PFSK-1 (cell line): ENCODE measurements at regions not wholly inside any gene's neighbourhood (a gene's known extent, or its start where the extent isn't known, plus 50 kb on each side); places are given as distances from the start of the nearest gene placed in this dataset.

Experiments used
- FOXP2 ChIP-seq: optimal IDR thresholded peaks from 2 replicates; pipeline ENCODE3; 2011; ENCODE audit warnings: borderline replicate concordance, control low read depth, inconsistent platforms; ENCODE audit not compliant: insufficient read depth; ENCODE audit errors: extremely low read length, extremely low read depth
- POLR2AphosphoS5 ChIP-seq: IDR thresholded peaks from 2 replicates; pipeline ENCODE4 v1.6.1; 2012; ENCODE audit warnings: low read depth, mild to moderate bottlenecking, control low read depth, low read length, moderate library complexity
- SIN3A ChIP-seq: IDR thresholded peaks from 2 replicates; pipeline ENCODE4 v1.6.1; 2012; ENCODE audit warnings: mild to moderate bottlenecking, low read length, moderate library complexity, borderline replicate concordance; ENCODE audit not compliant: insufficient read depth
- TAF1 ChIP-seq: IDR thresholded peaks from 2 replicates; pipeline ENCODE4 v1.6.1; 2012; ENCODE audit warnings: low read length, control low read depth, borderline replicate concordance; ENCODE audit not compliant: insufficient read depth
- TF ChIP-seq, protein P1 (sequence below), 2 experiments: IDR thresholded peaks; 2 replicates each; pipeline versions ENCODE4 v1.6.1 to v1.8.0; 2011 to 2012; ENCODE audit warnings: low read depth in 2 of 2, low read length in 2 of 2, control low read depth in 1 of 2, inconsistent platforms in 1 of 2, mild to moderate bottlenecking in 1 of 2, moderate library complexity in 1 of 2; ENCODE audit not compliant: insufficient read depth in 1 of 2

DNA sequence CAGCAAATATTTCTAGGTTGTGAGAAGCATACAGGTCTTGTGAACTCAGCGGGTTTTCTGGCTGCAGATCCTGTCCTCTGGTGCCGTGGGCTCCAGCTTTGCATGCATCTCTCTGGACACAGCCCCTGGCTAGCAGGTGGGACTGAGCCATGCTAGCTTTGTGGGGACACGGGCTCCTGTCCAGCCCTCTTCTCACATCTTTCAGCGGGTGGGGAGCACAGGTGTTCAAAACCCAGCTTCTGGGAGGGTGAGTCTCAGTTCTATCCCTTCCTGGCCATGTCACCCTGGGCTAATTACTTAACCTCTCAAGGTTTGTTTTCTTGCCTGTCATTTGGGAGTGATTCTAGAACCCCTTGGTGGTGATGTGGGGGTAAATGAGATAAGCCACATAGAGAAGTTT, 162.3 kb downstream of the ICE1 start:
- TF ChIP-seq, protein P1, sequence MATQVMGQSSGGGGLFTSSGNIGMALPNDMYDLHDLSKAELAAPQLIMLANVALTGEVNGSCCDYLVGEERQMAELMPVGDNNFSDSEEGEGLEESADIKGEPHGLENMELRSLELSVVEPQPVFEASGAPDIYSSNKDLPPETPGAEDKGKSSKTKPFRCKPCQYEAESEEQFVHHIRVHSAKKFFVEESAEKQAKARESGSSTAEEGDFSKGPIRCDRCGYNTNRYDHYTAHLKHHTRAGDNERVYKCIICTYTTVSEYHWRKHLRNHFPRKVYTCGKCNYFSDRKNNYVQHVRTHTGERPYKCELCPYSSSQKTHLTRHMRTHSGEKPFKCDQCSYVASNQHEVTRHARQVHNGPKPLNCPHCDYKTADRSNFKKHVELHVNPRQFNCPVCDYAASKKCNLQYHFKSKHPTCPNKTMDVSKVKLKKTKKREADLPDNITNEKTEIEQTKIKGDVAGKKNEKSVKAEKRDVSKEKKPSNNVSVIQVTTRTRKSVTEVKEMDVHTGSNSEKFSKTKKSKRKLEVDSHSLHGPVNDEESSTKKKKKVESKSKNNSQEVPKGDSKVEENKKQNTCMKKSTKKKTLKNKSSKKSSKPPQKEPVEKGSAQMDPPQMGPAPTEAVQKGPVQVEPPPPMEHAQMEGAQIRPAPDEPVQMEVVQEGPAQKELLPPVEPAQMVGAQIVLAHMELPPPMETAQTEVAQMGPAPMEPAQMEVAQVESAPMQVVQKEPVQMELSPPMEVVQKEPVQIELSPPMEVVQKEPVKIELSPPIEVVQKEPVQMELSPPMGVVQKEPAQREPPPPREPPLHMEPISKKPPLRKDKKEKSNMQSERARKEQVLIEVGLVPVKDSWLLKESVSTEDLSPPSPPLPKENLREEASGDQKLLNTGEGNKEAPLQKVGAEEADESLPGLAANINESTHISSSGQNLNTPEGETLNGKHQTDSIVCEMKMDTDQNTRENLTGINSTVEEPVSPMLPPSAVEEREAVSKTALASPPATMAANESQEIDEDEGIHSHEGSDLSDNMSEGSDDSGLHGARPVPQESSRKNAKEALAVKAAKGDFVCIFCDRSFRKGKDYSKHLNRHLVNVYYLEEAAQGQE (IDR thresholded peaks at IDR 0.05; ENCODE audit: insufficient read depth in 1 of 2, low read depth in 2 of 2, low read length in 2 of 2) = no peak
- no peak for TF ChIP-seq SIN3A
- no peak for TF ChIP-seq TAF1
- no peak for TF ChIP-seq FOXP2
- no peak for TF ChIP-seq POLR2AphosphoS5

DNA sequence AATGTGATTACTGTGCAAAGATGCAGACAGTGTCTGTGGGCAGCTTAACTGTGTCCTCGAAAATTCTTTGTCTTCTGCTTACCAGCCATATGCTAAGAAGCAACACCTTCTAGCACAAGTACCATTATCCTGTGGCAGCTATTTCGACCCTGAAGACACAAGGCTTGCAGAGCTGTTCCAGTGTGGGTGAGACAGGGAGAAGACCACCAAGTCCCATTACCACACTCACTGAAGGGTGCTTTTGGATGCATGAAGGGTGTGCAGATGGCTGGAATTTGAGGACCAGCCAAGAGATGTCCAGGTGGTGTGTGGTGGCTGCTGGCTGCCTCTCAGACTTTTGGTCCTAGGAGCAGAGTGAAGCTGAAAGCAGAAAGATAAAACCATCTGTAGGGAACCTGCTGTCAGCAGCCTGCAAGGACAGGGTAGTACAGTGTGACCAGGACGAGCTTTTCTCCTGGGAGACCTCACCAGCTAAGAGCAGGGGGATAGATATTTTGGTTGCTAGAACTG, 161.8 kb downstream of the ICE1 start:
- no peak for TF ChIP-seq POLR2AphosphoS5
- TF ChIP-seq TAF1 = no peak
- TF ChIP-seq, protein P1 (IDR thresholded peaks at IDR 0.05; ENCODE audit: insufficient read depth in 1 of 2, low read depth in 2 of 2, low read length in 2 of 2) = no peak
- no peak for TF ChIP-seq FOXP2
- no peak for TF ChIP-seq SIN3A

DNA sequence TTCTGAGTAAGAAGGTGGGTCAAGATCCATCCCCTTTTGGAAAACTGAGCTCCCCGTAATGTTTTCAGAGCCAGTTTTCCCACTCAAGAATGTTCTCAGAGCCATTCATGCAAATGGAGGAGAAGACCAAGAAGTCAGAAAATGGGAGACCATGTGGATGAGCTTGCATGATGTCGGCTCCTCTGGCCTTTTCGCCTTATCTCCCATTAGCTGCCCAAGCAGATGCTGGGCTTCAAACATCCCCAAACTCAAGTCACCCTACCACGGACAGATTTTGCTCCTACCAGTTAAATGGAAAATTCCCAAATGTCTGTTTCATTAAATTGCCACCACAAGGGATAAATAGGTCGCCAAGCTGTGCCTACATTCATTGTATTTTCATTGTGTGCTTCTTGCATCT, 161.4 kb downstream of the ICE1 start:
- TF ChIP-seq, protein P1 (IDR thresholded peaks at IDR 0.05; ENCODE audit: insufficient read depth in 1 of 2, low read depth in 2 of 2, low read length in 2 of 2) = no peak

DNA sequence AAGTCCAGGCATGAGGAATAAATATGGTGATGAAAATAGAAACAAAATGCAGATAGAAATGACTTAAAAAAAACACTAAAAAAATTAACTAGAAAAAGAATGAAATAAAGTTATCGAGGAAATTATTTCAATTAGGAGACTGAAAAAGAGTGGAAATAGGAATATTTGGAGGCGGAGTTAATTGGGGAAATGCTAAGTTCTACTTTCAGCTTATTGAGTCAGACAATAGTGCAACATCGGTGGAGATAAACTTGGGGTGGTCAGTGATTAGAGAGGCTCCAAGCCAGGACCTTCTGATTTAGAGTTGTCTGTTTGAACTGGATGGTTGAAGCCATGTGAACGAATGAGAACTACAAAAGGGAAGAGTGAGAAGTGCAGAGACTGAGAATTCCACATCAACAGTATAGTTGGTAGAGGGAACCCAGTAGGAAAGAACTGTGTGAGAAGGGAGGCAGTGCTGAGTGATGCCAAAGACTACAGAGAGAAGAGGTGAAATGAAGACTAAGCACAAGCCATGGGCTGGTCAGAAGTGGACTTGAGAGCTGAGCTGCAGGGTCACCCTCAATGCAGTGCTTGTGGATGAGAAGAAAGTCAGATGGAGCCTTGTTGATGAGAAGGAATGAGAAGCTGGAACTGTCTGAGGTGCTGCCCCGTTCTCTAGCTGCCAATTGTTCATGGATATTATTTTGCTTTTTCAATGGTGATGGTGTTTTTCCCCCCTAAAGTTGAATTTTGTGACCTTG, 160.7 kb downstream of the ICE1 start:
- TF ChIP-seq TAF1 = no peak
- TF ChIP-seq, protein P1 (IDR thresholded peaks at IDR 0.05; ENCODE audit: insufficient read depth in 1 of 2, low read depth in 2 of 2, low read length in 2 of 2) = 0 out of 4 replicates have a peak, but pooled peaks of 1 of the 2 experiments have one; percentile 11

DNA sequence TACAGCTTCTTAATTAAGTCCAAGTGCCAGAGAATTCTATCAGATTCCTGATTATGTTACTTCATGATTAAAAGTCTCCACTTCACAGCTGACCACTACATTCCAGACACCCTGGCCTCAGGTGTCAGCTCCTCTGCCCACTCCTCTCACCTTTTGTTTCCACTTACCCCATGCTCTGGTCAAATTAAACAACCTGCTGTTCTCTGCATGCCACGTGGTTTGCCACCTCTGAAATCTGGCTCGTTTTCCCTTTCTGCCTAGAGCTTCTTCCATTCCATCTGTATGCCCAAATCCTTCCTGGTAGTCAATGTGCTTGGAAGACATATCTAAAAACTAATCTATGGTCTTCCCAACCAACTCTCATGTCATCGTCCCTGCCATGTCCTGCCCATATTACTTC, 158.6 kb downstream of the ICE1 start:
- no peak for TF ChIP-seq FOXP2
- TF ChIP-seq, protein P1 (IDR thresholded peaks at IDR 0.05; ENCODE audit: insufficient read depth in 1 of 2, low read depth in 2 of 2, low read length in 2 of 2) = no peak
- TF ChIP-seq SIN3A = no peak
- TF ChIP-seq POLR2AphosphoS5 = no peak
- no peak for TF ChIP-seq TAF1
